HG03108 (cell line): ENCODE measurements at regions not wholly inside any gene's neighbourhood (a gene's known extent, or its start where the extent isn't known, plus 50 kb on each side); places are given as distances from the start of the nearest gene placed in this dataset.

Source experiments
- ATAC-seq: cut with Tn5 transposase; IDR thresholded peaks from one replicate; pipeline ENCODE4 v1.9.1; 2021; ENCODE audit warnings: moderate library complexity; ENCODE audit not compliant: unreplicated experiment

DNA sequence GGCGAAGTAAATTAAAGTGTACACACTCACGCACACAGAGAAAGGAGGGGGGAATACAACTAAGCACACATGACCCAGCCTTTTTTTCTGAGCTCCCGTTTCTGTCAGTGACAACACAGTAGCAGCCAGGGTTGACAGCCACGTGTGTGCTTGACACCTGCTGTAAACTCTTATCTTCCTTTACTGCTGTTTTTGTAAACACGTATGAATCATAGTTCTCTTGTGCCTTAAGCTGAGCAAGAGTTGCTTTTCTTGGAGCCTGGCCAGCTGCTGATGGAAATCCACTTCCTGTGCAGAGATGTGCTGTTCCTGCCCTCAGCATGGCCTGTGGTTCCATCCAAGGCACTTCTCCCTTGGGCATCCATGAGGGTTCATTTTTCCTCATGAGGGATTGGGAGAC lies 561.9 kb downstream of the GALR1 start:
- ATAC-seq: no peak

DNA sequence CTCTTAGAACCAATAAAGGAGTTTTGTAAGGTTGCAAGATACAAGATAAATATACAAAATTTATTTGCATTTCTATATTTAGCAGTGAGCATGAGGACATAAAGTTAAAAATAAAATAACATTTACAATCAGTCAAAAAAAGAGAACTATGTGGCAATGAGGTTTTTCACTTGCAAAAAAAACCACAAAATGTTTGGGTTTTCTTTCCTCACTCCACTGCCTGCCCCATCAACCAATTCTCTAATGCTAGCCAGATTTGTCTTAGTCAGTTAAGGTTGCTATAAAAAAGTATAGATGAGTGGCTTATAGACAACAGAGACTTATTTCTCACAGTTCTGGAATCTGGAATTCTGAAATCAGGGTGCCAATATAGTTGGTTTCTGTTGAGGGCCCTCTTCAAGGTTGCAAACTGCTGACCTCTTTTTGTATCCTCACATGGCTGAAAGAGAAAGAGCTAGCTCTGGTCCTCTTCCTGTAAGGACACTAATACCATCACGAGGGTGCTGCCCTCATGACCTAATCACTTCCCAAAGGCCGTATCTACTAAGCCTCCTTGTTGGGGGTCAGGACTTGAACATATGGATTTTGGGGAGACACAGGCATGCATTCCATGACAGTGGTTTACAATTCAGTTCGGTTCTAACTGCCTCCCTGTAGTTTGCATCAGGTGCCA lies 566.2 kb downstream of the GALR1 start:
- ATAC-seq: no peak

DNA sequence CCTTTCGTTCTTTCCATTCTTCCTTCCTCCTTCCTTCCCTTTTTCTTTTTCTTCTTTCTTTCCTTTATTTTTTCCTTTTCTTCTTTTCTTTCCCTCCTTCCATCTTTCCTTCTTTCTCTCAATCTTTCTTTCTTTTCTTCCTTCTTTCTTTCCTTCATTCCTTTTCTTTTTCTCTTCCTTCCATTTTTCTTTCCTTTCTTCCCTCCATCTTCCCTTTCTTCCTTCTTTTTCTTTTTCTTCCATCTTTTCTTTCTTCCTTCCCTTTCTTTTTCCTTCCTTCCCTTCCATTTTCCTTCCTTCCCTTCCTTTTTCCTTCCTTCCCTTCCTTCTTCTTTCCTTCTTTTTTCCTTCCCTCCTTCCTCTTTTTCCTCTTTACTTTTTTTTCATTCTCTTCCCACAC lies 568.7 kb downstream of the GALR1 start:
- no peak for ATAC-seq

GRCh38 chr18:77820472-77820871 lies 570.8 kb downstream of the GALR1 start:
- ATAC-seq: no peak

DNA sequence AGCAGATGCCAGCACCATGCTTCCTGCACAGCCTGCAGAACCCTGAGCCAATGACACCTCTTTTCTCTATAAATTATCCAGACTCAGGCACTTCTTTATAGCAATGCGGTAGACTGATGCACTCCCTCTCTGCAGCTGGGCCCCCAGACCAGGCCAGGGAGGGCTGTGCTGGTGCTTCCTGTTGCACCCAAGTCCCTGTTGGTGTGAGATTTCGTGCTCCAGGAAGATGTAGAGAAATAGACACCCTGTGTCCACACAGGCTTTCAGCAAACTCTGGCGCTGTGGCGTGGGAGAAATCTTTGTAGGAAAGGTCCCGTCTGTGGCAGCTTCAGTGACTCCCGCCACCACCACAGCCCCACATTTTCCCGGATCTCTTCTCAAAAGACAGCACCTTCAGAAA lies 572.2 kb downstream of the GALR1 start:
- ATAC-seq: no peak

GRCh38 chr18:77822632-77823031 lies 573.0 kb downstream of the GALR1 start:
- no peak for ATAC-seq

- no peak for ATAC-seq
Measured at GRCh38 chr18:77833807-77834206, 584.2 kb downstream of the GALR1 start.

DNA sequence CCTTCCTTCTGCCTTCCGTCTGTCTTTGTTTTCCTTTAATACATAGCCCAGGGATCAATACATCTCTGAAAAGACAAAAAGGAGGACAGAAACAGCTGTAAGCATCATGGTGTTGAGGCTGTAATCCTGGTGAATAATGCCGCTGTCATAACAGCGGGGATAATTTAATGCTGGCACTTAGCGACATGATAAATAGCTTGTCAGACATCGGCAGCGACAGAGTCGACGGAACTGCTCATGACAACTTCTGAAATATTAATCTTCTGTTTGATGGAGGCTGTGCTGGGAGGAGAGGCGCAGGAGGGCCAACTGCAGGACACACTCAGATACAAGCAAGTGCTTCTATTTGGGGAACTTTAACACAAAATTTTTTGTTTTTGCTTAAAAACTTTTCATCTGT lies 602.2 kb downstream of the GALR1 start:
- no peak for ATAC-seq

- no peak for ATAC-seq
Measured at GRCh38 chr18:77853859-77854258, 604.2 kb downstream of the GALR1 start.

DNA sequence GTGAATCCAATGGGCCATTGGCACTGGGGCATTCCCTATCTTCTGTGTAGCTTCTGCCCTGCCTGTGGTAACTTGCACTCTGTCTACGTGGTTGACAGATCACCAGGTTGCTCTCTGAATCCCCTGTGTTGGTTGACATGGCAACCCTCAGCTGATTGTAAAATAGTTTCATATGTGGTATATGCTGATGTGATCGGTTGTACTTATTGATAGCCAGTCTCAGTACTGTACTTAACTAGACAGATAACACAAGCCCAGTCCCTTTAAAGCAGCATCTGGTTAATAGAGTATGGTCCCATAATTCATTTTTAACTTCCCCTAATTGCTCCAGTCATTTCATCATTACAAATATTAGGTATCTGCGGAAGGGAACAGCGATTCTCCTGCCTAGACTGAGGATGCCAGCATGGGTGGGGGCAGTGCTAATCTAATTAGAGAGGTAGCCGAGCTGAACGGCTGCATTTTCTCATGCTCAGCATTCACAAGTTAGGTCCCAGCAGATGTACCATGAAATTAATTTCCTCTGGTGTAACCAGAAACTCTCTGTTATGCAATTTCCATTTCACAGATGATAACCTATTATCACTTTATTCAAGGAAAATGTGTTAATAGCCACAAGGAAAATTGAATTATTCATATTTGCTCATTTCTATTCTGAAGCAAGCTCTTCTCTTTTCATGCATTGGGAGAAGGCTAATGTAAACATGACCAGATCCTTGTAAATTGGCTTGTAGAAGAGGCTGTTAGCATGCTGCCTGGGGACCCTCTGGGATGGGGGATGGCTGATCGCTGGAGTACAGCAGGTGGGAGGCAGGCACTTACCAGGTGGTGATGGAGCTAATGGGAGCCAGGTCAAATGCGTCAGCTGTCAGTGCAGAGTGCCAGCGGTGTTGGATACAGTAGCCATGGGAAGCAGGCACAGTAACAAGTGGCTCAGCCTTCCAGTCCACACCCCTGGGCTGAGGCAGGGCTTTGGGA lies 608.3 kb downstream of the GALR1 start:
- no peak for ATAC-seq

GRCh38 chr18:77859634-77860033 lies 610.0 kb downstream of the GALR1 start:
- ATAC-seq: no peak

DNA sequence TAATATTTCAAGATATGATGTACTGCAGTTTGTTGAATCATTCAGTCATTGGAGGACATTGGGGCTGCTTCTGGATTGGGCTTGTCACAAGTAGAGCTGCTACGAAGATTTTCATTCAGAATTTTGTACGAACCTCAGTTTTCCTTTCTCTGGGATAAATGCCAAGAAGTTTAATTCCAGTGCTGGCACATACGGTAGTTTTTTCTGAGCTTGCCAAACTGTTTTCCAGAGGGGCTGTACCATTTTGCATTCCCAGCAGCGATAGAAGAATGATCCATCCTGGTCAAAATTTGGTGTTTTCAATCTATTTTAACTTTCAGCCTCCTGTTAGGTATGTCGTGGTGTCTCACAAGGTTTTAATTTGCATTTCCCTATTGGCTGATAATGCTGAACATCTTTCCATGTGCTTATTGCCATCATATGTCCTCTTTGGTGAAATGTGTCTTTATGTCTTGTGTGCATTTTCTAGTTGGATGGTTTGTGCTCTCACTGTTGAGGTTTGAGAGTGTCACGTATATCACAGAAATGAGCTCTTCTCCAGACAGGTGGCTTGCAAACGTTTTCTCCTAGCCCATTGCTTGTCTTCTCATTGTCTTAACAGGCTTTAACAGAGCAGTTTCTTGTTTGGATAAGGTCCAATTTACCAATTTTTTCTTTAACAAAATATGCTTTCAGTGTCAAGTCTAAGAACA lies 612.6 kb downstream of the GALR1 start:
- no peak for ATAC-seq

- ATAC-seq: no peak
Measured at GRCh38 chr18:77865853-77866252, 616.2 kb downstream of the GALR1 start.

DNA sequence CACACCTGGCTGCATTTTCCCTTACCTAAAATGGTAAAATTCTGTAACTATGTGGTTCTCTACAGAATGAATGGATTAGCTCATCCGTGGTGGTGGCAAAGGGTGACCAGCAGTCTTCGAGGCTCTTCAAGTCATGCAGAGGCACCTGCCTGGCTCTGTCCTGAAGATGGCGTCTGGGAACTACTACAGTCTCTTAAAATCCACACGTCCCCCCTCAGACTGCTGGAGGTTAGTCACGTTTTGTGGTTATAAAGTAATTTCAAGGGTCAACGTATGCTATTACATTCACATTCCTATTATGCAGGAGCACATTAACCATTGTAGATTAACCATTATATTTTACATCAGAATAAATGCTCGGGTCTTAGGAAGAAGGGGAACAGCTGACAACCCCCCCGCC lies 616.7 kb downstream of the GALR1 start:
- ATAC-seq: no peak

DNA sequence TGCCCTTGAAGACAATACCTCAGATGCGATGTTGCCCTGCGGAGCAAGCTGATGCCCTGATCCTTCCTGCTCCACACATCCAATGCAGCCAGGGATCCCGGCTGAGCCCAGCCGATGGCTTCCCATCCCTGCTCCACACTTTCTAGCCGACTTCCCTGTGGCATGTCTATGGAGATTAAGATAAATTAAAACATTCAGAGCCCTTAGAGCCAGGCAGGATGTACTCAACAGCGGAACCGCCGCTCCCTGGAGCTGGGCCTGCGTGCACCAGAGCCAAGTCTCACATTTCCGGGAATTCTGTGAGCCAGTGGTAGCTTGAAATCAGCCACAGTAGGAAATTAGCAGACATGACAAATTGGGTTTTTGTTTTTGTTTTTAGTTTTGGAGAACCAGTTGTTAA lies 620.6 kb downstream of the GALR1 start:
- ATAC-seq: no peak

GRCh38 chr18:77870894-77871293 lies 621.2 kb downstream of the GALR1 start:
- ATAC-seq: no peak

- ATAC-seq: no peak
Measured at GRCh38 chr18:77872166-77872565, 622.5 kb downstream of the GALR1 start.

DNA sequence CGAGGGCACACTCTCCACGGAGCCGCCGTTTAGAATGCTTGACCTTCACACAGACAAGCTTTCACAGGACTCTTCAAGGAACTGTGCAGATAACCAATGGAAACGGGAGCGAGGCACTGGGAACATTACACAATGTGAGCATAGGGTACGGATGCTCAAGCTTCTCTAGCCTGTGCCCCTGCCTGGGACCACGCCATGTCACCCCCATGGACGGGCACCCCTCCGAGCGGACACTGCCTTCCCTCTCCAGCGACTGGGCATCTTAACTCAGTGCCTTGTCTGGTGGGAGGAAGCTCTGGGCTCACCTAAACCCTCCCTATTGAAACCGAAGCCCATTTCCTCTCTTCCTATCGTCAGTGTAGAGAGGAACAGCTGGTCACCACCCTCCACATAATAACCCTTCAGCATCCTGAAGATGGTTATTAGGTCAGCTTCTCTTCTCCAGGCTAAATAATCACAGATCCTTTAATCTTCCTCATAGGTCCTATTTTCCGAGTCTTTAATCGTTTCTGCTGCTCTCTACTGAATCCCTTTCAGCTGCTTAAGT lies 626.7 kb downstream of the GALR1 start:
- ATAC-seq: no peak

DNA sequence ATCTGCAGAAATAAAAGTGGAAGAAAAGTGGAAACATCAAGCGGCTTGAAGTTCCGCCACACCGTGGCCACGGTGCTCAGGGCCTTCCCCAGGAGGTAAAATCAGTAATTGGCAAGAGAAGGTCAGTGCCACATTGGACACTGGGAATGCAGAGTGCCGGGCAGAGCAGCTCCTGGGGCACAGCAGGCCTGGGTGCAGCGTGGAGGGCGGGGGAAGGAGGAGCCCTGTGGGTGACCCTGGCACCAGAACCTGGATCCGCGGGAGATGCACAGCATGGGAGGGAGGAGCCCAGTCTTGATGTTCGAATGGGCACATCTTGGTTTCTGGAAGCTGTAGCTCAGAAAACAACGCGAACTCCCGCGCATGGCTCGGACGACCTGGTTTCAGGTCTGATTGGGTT lies 630.2 kb downstream of the GALR1 start:
- no peak for ATAC-seq

GRCh38 chr18:77884454-77884853 lies 634.8 kb downstream of the GALR1 start:
- ATAC-seq: no peak

DNA sequence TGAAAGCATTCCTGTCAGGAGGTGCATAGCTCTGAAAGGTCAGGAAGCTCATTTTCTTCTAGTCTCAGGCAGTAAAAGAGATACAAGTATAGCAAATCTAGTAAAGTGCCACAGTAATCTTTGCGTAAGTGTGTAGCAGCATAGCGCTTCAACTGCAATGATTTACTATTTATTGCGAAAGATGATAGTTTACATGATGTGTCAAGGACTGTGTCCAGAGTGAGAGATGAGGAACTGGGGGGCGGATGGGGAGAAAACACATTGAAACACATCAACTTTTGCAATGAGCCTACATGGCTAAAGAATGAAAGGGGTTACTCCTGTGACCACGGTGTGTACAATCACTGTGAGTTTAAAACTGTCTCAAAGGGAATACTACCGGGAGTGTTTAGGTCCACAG lies 644.4 kb downstream of the GALR1 start:
- no peak for ATAC-seq
